ENCODE measurements at regions not wholly inside any gene's neighbourhood (a gene's known extent, or its start where the extent isn't known, plus 50 kb on each side); places are given as distances from the start of the nearest gene placed in this dataset.

DNA sequence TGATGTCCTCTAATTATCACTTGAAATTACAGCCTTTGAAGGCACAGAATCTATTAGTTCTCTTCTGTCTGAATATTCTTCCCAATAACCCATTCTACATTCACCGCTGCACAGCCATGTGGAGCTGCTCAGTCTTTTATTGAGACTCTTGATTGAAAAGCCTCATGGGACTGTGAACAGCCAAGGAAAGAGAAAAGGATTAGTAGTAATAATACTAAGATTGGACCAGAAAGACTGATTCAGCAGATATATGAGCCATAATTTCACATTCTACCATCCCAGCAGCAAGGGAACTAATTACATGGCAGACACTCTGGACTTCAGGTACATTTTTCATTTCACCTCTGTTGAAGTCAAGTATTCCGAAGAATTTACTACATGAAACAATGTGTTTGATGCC is 2471.7 kb downstream of the ARAP2 start:
- no peak for TF ChIP-seq POLR2A (IDR thresholded peaks at IDR 0.05; ENCODE audit: low read depth, low read length)
- no peak for TF ChIP-seq POLR2AphosphoS5 (IDR thresholded peaks at IDR 0.05; ENCODE audit: low read depth, low read length)
